K562 (cell line): ENCODE measurements at regions not wholly inside any gene's neighbourhood (a gene's known extent, or its start where the extent isn't known, plus 50 kb on each side); places are given as distances from the start of the nearest gene placed in this dataset.

ENCODE experiments used
- ATAC-seq: fragments of 200-7000 bp; cut with Tn5 transposase; 3 replicates; pipeline ENCODE4 v1.9.1; 2020; ENCODE audit warnings: moderate library complexity
- BruUV-seq: library from RNA; stranded (reverse); fragments of 400-500 nt; replicated peaks from 2 replicates; lab custom pipeline; 2021; lab: Mats Ljungman, UMichigan
- CTCF ChIA-PET: fragments of 300-600 bp; formaldehyde crosslinking; extraction: SDS; loops from one replicate; lab custom pipeline; 2021; ENCODE audit warnings: low intra/inter-chr PET ratio; lab: Yijun Ruan, JAX
- POLR2A ChIA-PET: fragments of 300-600, 350-650 bp; sonication (Branson Sonifier 250); formaldehyde crosslinking; extraction: SDS; loops from one replicate; lab custom pipeline; 2021; ENCODE audit warnings: antibody characterized with exemption, inconsistent platforms; lab: Yijun Ruan, JAX
- DNase-seq, 4 experiments: peaks; one replicate each; pipeline versions ENCODE4 v3.0.0 to v3.0.0-alpha.2; 2011 to 2018; ENCODE audit warnings: low spot score in 3 of 4, mixed read lengths in 3 of 4; ENCODE audit errors: extremely low read depth in 1 of 4
- FAIRE-seq: peaks from 2 replicates; lab custom pipeline; 2011; peaks lifted over from hg19 to GRCh38; lab: Jason Lieb, UNC
- H2AFZ ChIP-seq: 2 replicates; pipeline ENCODE4 v1.6.0; 2011; ENCODE audit warnings: low read depth, low read length, control low read depth, inconsistent platforms
- H3K27ac ChIP-seq: fragments of 200-600 bp; 3 replicates; pipeline ENCODE4 v1.8.0; 2011; ENCODE audit warnings: low read depth, mild to moderate bottlenecking, control low read depth, inconsistent platforms, low read length, moderate library complexity, mixed read lengths; ENCODE audit errors: extremely low read depth
- H3K27me3 ChIP-seq, 2 experiments: fragments of 300-600 bp in 1 of 2; 2 replicates in 1 of 2; 3 replicates in 1 of 2; pipeline versions ENCODE4 v1.6.0 to v1.8.0; 2011; ENCODE audit warnings: inconsistent platforms in 2 of 2, low read length in 2 of 2, mild to moderate bottlenecking in 1 of 2, mixed read lengths in 1 of 2, moderate library complexity in 1 of 2; ENCODE audit not compliant: control insufficient read depth in 2 of 2, insufficient read depth in 2 of 2
- H3K36me3 ChIP-seq: fragments of 300-600 bp; 3 replicates; pipeline ENCODE4 v1.8.0; 2011; ENCODE audit warnings: mild to moderate bottlenecking, low read length, inconsistent platforms; ENCODE audit not compliant: control insufficient read depth, insufficient read depth
- H3K4me1 ChIP-seq, 2 experiments: fragments of 200-600 bp in 1 of 2; replicated peaks in 1 of 2; 2 replicates in 1 of 2; 3 replicates in 1 of 2; pipeline versions ENCODE4 v1.5.1 to v1.8.0; 2011; ENCODE audit warnings: inconsistent platforms in 2 of 2, low read length in 2 of 2, mild to moderate bottlenecking in 1 of 2, mixed read lengths in 1 of 2, moderate library complexity in 1 of 2; ENCODE audit not compliant: control insufficient read depth in 2 of 2, insufficient read depth in 2 of 2
- H3K4me2 ChIP-seq: 2 replicates; pipeline ENCODE4 v1.6.1; 2011; ENCODE audit warnings: low read length, control low read depth, inconsistent platforms, mixed read lengths; ENCODE audit not compliant: insufficient read depth
- H3K4me3 ChIP-seq: fragments of 200-600 bp; sonication (generic), shearing (Covaris generic); 2 replicates; pipeline ENCODE4 v1.5.1; 2016; ENCODE audit warnings: control low read depth, inconsistent platforms
- H3K79me2 ChIP-seq: fragments of 200-600 bp; 3 replicates; pipeline ENCODE4 v1.8.0; 2011; ENCODE audit warnings: low read length, inconsistent platforms; ENCODE audit not compliant: control insufficient read depth, insufficient read depth
- H3K9ac ChIP-seq, 2 experiments: 2 replicates each; pipeline versions ENCODE4 v1.6.0 to v1.6.1; 2011; ENCODE audit warnings: low read depth in 2 of 2, low read length in 2 of 2, control low read depth in 1 of 2, inconsistent platforms in 1 of 2, mild to moderate bottlenecking in 1 of 2, mixed read lengths in 1 of 2; ENCODE audit not compliant: insufficient read depth in 1 of 2
- H3K9me1 ChIP-seq: one replicate; pipeline ENCODE4 v1.6.0; 2011; ENCODE audit warnings: inconsistent platforms, mild to moderate bottlenecking, low read length, moderate library complexity; ENCODE audit not compliant: control insufficient read depth, insufficient read depth
- H3K9me3 ChIP-seq: replicated peaks from 2 replicates; pipeline ENCODE4 v1.5.1; 2011; ENCODE audit warnings: low read depth, low read length, inconsistent platforms; ENCODE audit not compliant: control insufficient read depth, insufficient read depth
- H4K20me1 ChIP-seq: replicated peaks from 2 replicates; pipeline ENCODE4 v1.6.1; 2011; ENCODE audit warnings: low read length, inconsistent platforms, mixed read lengths; ENCODE audit not compliant: control insufficient read depth, insufficient read depth
- ATF2 ChIP-seq: sonication (generic); formaldehyde crosslinking; IDR thresholded peaks from 2 replicates; pipeline ENCODE4 v1.8.1; 2022; ENCODE audit warnings: missing genetic modification reagents
- CAMTA2 ChIP-seq: fragments of 250-450 bp; sonication (Bioruptor Pico); conservative IDR thresholded peaks from 2 replicates; pipeline ENCODE4 v1.5.1; 2022
- EP400 ChIP-seq: fragments of 450-650 bp; IDR thresholded peaks from 2 replicates; pipeline ENCODE4 v1.6.1; 2017; ENCODE audit warnings: antibody characterized with exemption, mild to moderate bottlenecking, moderate library complexity
- FOXJ2 ChIP-seq: fragments of 200-800 bp; sonication (Bioruptor generic); IDR thresholded peaks from 2 replicates; pipeline ENCODE4 v1.6.1; 2016; ENCODE audit warnings: missing genetic modification characterization, missing compliant biosample characterization
- HDAC1 ChIP-seq, 2 experiments: fragments of 450-650 bp; IDR thresholded peaks; 2 replicates each; pipeline ENCODE4 v1.6.1; 2016 to 2017; ENCODE audit warnings: inconsistent platforms in 1 of 2, mild to moderate bottlenecking in 1 of 2, moderate library complexity in 1 of 2
- HDAC3 ChIP-seq: fragments of 450-650 bp; IDR thresholded peaks from 2 replicates; pipeline ENCODE4 v1.6.1; 2018; ENCODE audit warnings: borderline replicate concordance, mild to moderate bottlenecking, moderate library complexity; ENCODE audit not compliant: partially characterized antibody
- HMG20B ChIP-seq: fragments of 250-450 bp; sonication (Bioruptor Pico); IDR thresholded peaks from 2 replicates; pipeline ENCODE4 v1.5.0; 2021; ENCODE audit warnings: mild to moderate bottlenecking
- HNRNPK ChIP-seq: fragments of 200-400 bp; formaldehyde crosslinking; IDR thresholded peaks from one replicate; pipeline ENCODE4 v1.6.1; 2018; ENCODE audit warnings: mild to moderate bottlenecking, low read depth, low read length; ENCODE audit not compliant: poor library complexity, severe bottlenecking
- KLF10 ChIP-seq: fragments of 250-450 bp; sonication (Bioruptor Pico); IDR thresholded peaks from 2 replicates; pipeline ENCODE4 v1.6.1; 2021; ENCODE audit warnings: matching md5 sums
- L3MBTL2 ChIP-seq: fragments of 450-650 bp; IDR thresholded peaks from 2 replicates; pipeline ENCODE4 v1.6.1; 2016; ENCODE audit warnings: mild to moderate bottlenecking, moderate library complexity
- MTA1 ChIP-seq: fragments of 450-650 bp; IDR thresholded peaks from 2 replicates; pipeline ENCODE4 v1.6.1; 2017; ENCODE audit warnings: borderline replicate concordance
- NFYB ChIP-seq: IDR thresholded peaks from 2 replicates; pipeline ENCODE4 v1.6.1; 2011; ENCODE audit warnings: mild to moderate bottlenecking, moderate library complexity; ENCODE audit not compliant: insufficient read length; ENCODE audit errors: extremely low read depth
- SAFB2 ChIP-seq: fragments of 200-400 bp; formaldehyde crosslinking; IDR thresholded peaks from 2 replicates; pipeline ENCODE4 v1.6.1; 2018; ENCODE audit warnings: borderline replicate concordance, low read length, low read depth, moderate library complexity; ENCODE audit not compliant: severe bottlenecking
- SETDB1 ChIP-seq: IDR thresholded peaks from one replicate; pipeline ENCODE4 v1.6.1; 2012; ENCODE audit warnings: low read length, control low read depth, inconsistent platforms
- ZBTB12 ChIP-seq: fragments of 250-450 bp; sonication (Bioruptor Pico); IDR thresholded peaks from 2 replicates; pipeline ENCODE4 v1.4.0; 2020
- ZNF316 ChIP-seq: fragments of 450-650 bp; IDR thresholded peaks from 2 replicates; pipeline ENCODE4 v1.6.1; 2016
- ZNF324 ChIP-seq: fragments of 250-450 bp; sonication (Bioruptor Pico); IDR thresholded peaks from 2 replicates; pipeline ENCODE4 v1.4.0; 2020; ENCODE audit warnings: mild to moderate bottlenecking
- ZNF57 ChIP-seq: fragments of 450-650 bp; formaldehyde crosslinking; IDR thresholded peaks from 2 replicates; pipeline ENCODE4 v1.4.0; 2020; ENCODE audit warnings: mild to moderate bottlenecking, moderate library complexity
- ZNF583 ChIP-seq: fragments of 250-450 bp; sonication (Bioruptor Pico); IDR thresholded peaks from 2 replicates; pipeline ENCODE4 v1.4.0; 2020
- WGBS: fragments of 100-300 bp; shearing (Covaris generic); methylation state at CpG from one replicate; pipeline ENCODE4 v1.1.6; 2016; ENCODE audit warnings: low coverage, mixed read lengths; ENCODE audit not compliant: insufficient coverage; ENCODE audit errors: missing lambda C conversion rate; 5-methylcytosine and 5-hydroxymethylcytosine counted together
- in situ Hi-C: fragments of 300-500 bp; cut with MboI; formaldehyde crosslinking; loops from 4 replicates; pipeline ENCODE4 v1.15.0; 2018; ENCODE audit warnings: inconsistent platforms, mixed read lengths
- intact Hi-C: fragments of 100-400 bp; cut with micrococcal nuclease; formaldehyde crosslinking; loops from 2 replicates; pipeline ENCODE4 v1.14.2; 2022

- TF ChIP-seq CAMTA2 (CRISPR knock-in tag), result no peak
- TF ChIP-seq SETDB1, result no peak
- TF ChIP-seq HMG20B (CRISPR knock-in tag), result no peak
- no peak for TF ChIP-seq L3MBTL2
- no peak for TF ChIP-seq NFYB
- no peak for TF ChIP-seq ZNF583 (CRISPR knock-in tag)
- TF ChIP-seq SAFB2, result no peak
- TF ChIP-seq FOXJ2, result no peak
- TF ChIP-seq ZBTB12, result no peak
- TF ChIP-seq ATF2 (CRISPR knock-in tag), result no peak
- no peak for TF ChIP-seq KLF10 (CRISPR knock-in tag)
- TF ChIP-seq ZNF316, result no peak
- TF ChIP-seq EP400, result no peak
- TF ChIP-seq ZNF324 (CRISPR knock-in tag), result no peak
- TF ChIP-seq MTA1, result no peak
- TF ChIP-seq HNRNPK, result no peak
- TF ChIP-seq ZNF57 (CRISPR knock-in tag), result no peak
- no peak for TF ChIP-seq HDAC1 (IDR thresholded peaks at IDR 0.05)
- no peak for TF ChIP-seq HDAC3
- WGBS, result 0% methylated on average over 11 of the region's 11 CpGs
- H3K27ac ChIP-seq, result no peak overlapping the region
- ChIA-PET POLR2A (no interaction called here), CTCF (no interaction called here)
- H3K4me2 ChIP-seq, result no peak overlapping the region
- FAIRE-seq, result no peak
- H3K4me3 ChIP-seq, result no peak overlapping the region
- H3K36me3 ChIP-seq, result no peaks in the 10 kb centered on the region
- no TSS peak for BruUV-seq
- H3K79me2 ChIP-seq, result no peaks in the 10 kb centered on the region
- ATAC-seq, result no peak
- no peak overlapping the region for H3K9ac ChIP-seq
- peaks cover 0 to 11% of the 10 kb centered on the region in 2 experiments; a peak in 2 of 5 replicates for H3K27me3 ChIP-seq
- H3K9me3 ChIP-seq, result no peaks in the 10 kb centered on the region
- intact Hi-C loops, result no loop called here
- no peak overlapping the region for H2AFZ ChIP-seq
- H3K4me1 ChIP-seq, result no peaks in the 10 kb centered on the region
- H3K9me1 ChIP-seq, result no peaks in the 10 kb centered on the region
- DNase-seq, result no peak
- no peaks in the 10 kb centered on the region; the same call in 1 of the 2 replicates for H4K20me1 ChIP-seq
- in situ Hi-C loops, result no loop called here
Measured at GRCh38 chr16:6377956-6378355, 954.7 kb upstream of the RBFOX1 start.
